ENCODE measurements at regions not wholly inside any gene's neighbourhood (a gene's known extent, or its start where the extent isn't known, plus 50 kb on each side); places are given as distances from the start of the nearest gene placed in this dataset.

GRCh38 chr5:107325866-107326265, 344.9 kb downstream of the EFNA5 start:
- no peak for DNase-seq (ENCODE audit: low spot score)

- no peak for DNase-seq (ENCODE audit: low spot score)
These were observed 345.9 kb downstream of the EFNA5 start for GRCh38 chr5:107324809-107325208.

GRCh38 chr5:107324071-107324470, 346.7 kb downstream of the EFNA5 start:
- DNase-seq (ENCODE audit: low spot score): no peak

- no peak for DNase-seq (ENCODE audit: low spot score)
These were observed 347.2 kb downstream of the EFNA5 start for GRCh38 chr5:107323536-107323935.

- DNase-seq (ENCODE audit: low spot score): no peak
These were observed 347.8 kb downstream of the EFNA5 start for GRCh38 chr5:107322936-107323335.

- DNase-seq (ENCODE audit: low spot score): no peak
These were observed 348.8 kb downstream of the EFNA5 start for GRCh38 chr5:107321906-107322305.

GRCh38 chr5:107320846-107321245, 349.9 kb downstream of the EFNA5 start:
- DNase-seq (ENCODE audit: low spot score): no peak

- DNase-seq (ENCODE audit: low spot score): no peak
These were observed 350.4 kb downstream of the EFNA5 start for GRCh38 chr5:107320376-107320775.

GRCh38 chr5:107319901-107320300, 350.8 kb downstream of the EFNA5 start:
- DNase-seq (ENCODE audit: low spot score): no peak

GRCh38 chr5:107314330-107314729, 356.4 kb downstream of the EFNA5 start:
- no peak for DNase-seq (ENCODE audit: low spot score)

GRCh38 chr5:107313921-107314320, 356.8 kb downstream of the EFNA5 start:
- DNase-seq (ENCODE audit: low spot score): no peak

GRCh38 chr5:107313098-107313497, 357.6 kb downstream of the EFNA5 start:
- no peak for DNase-seq (ENCODE audit: low spot score)

- DNase-seq (ENCODE audit: low spot score): no peak
These were observed 360.6 kb downstream of the EFNA5 start for GRCh38 chr5:107310181-107310580.

GRCh38 chr5:107306594-107306993, 364.1 kb downstream of the EFNA5 start:
- DNase-seq (ENCODE audit: low spot score): no peak

- no peak for DNase-seq (ENCODE audit: low spot score)
These were observed 364.7 kb downstream of the EFNA5 start for GRCh38 chr5:107306002-107306401.

GRCh38 chr5:107304684-107305083, 366.1 kb downstream of the EFNA5 start:
- DNase-seq (ENCODE audit: low spot score): no peak

- no peak for DNase-seq (ENCODE audit: low spot score)
These were observed 367.4 kb downstream of the EFNA5 start for GRCh38 chr5:107303171-107303968.

GRCh38 chr5:107302441-107302840, 368.3 kb downstream of the EFNA5 start:
- DNase-seq (ENCODE audit: low spot score): no peak

GRCh38 chr5:107301999-107302398, 368.7 kb downstream of the EFNA5 start:
- DNase-seq (ENCODE audit: low spot score): no peak

GRCh38 chr5:107300721-107301327, 369.9 kb downstream of the EFNA5 start:
- DNase-seq (ENCODE audit: low spot score): no peak

- no peak for DNase-seq (ENCODE audit: low spot score)
These were observed 374.2 kb downstream of the EFNA5 start for GRCh38 chr5:107296572-107296971.

- no peak for DNase-seq (ENCODE audit: low spot score)
These were observed 374.8 kb downstream of the EFNA5 start for GRCh38 chr5:107295914-107296313.

- DNase-seq (ENCODE audit: low spot score): no peak
These were observed 376.1 kb downstream of the EFNA5 start for GRCh38 chr5:107294669-107295068.

GRCh38 chr5:107294211-107294550, 376.6 kb downstream of the EFNA5 start:
- DNase-seq (ENCODE audit: low spot score): no peak

Data from mucosa of gallbladder (tissue), 1 donor.